NCI-H1436 treated with DMSO at 0.1 percent for 48 hours (cell line): ENCODE measurements at regions not wholly inside any gene's neighbourhood (a gene's known extent, or its start where the extent isn't known, plus 50 kb on each side); places are given as distances from the start of the nearest gene placed in this dataset.

Source experiments
- DNase-seq: peaks from one replicate; lab custom pipeline; 2025; lab: John Stamatoyannopoulos, UW

- DNase-seq: no peak
These were observed 882.9 kb downstream of the RPA4 start for GRCh38 chrX:97766501-97767095.

GRCh38 chrX:97787311-97787710, 903.6 kb downstream of the RPA4 start:
- no peak for DNase-seq

GRCh38 chrX:97787849-97788248, 904.1 kb downstream of the RPA4 start:
- no peak for DNase-seq

- DNase-seq: no peak
These were observed 907.1 kb downstream of the RPA4 start for GRCh38 chrX:97790850-97791249.

- no peak for DNase-seq
These were observed 913.4 kb downstream of the RPA4 start for GRCh38 chrX:97797076-97797475.

- DNase-seq: no peak
These were observed 922.5 kb downstream of the RPA4 start for GRCh38 chrX:97806238-97806637.

- DNase-seq: no peak
These were observed 923.2 kb downstream of the RPA4 start for GRCh38 chrX:97806946-97807345.

GRCh38 chrX:97820170-97820569, 936.5 kb downstream of the RPA4 start:
- DNase-seq: no peak

- no peak for DNase-seq
These were observed 944.8 kb downstream of the RPA4 start for GRCh38 chrX:97828471-97828870.

GRCh38 chrX:97835969-97836368, 952.3 kb downstream of the RPA4 start:
- DNase-seq: no peak

- no peak for DNase-seq
These were observed 958.0 kb downstream of the RPA4 start for GRCh38 chrX:97841544-97842179.

GRCh38 chrX:97842468-97843199, 958.9 kb downstream of the RPA4 start:
- DNase-seq: no peak

GRCh38 chrX:97843200-97843811, 959.6 kb downstream of the RPA4 start:
- DNase-seq: no peak

- DNase-seq: no peak
These were observed 960.5 kb downstream of the RPA4 start for GRCh38 chrX:97844161-97844560.

GRCh38 chrX:97844943-97845342, 961.2 kb downstream of the RPA4 start:
- DNase-seq: no peak

GRCh38 chrX:97845451-97845850, 961.7 kb downstream of the RPA4 start:
- no peak for DNase-seq

- DNase-seq: no peak
These were observed 962.5 kb downstream of the RPA4 start for GRCh38 chrX:97846228-97846627.

GRCh38 chrX:97846718-97847237, 963.1 kb downstream of the RPA4 start:
- no peak for DNase-seq

- no peak for DNase-seq
These were observed 964.4 kb downstream of the RPA4 start for GRCh38 chrX:97847885-97848679.

GRCh38 chrX:97849951-97850350, 966.2 kb downstream of the RPA4 start:
- no peak for DNase-seq

- DNase-seq: no peak
These were observed 967.2 kb downstream of the RPA4 start for GRCh38 chrX:97850911-97851310.

- no peak for DNase-seq
These were observed 970.4 kb downstream of the RPA4 start for GRCh38 chrX:97854086-97854485.
